ENCODE measurements at regions not wholly inside any gene's neighbourhood (a gene's known extent, or its start where the extent isn't known, plus 50 kb on each side); places are given as distances from the start of the nearest gene placed in this dataset.

GRCh38 chr5:67966712-67967111 is 248.8 kb upstream of the PIK3R1 start:
- WGBS, 2 donors, result 97 to 100% methylated on average over 1 of the region's 1 CpG
- no peaks in the 10 kb centered on the region for H3K36me3 ChIP-seq
- no peak overlapping the region for H3K27ac ChIP-seq
- intact Hi-C loops (cut with DNase I), result no loop called here
- DNase-seq, result no peak
- no peaks in the 10 kb centered on the region for H3K27me3 ChIP-seq
- H3K4me3 ChIP-seq (replicated peaks in 1 of 3), result no peak overlapping the region
- H3K9me3 ChIP-seq, result no peaks in the 10 kb centered on the region
- peaks cover 13 to 26% of the 10 kb centered on the region in 2 donors for H3K4me1 ChIP-seq
- TF ChIP-seq, protein P1, sequence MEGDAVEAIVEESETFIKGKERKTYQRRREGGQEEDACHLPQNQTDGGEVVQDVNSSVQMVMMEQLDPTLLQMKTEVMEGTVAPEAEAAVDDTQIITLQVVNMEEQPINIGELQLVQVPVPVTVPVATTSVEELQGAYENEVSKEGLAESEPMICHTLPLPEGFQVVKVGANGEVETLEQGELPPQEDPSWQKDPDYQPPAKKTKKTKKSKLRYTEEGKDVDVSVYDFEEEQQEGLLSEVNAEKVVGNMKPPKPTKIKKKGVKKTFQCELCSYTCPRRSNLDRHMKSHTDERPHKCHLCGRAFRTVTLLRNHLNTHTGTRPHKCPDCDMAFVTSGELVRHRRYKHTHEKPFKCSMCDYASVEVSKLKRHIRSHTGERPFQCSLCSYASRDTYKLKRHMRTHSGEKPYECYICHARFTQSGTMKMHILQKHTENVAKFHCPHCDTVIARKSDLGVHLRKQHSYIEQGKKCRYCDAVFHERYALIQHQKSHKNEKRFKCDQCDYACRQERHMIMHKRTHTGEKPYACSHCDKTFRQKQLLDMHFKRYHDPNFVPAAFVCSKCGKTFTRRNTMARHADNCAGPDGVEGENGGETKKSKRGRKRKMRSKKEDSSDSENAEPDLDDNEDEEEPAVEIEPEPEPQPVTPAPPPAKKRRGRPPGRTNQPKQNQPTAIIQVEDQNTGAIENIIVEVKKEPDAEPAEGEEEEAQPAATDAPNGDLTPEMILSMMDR (IDR thresholded peaks at IDR 0.05), result no peak
- TF ChIP-seq POLR2A (IDR thresholded peaks at IDR 0.05), result no peak

- no peaks in the 10 kb centered on the region for H3K27me3 ChIP-seq
- H3K27ac ChIP-seq, result peak overlapping the region in 1 of 3 donors; percentile 44
- no peaks in the 10 kb centered on the region for H3K36me3 ChIP-seq
- no peak overlapping the region for H3K4me3 ChIP-seq (replicated peaks in 1 of 3)
- peaks cover 4 to 15% of the 10 kb centered on the region in 2 donors for H3K4me1 ChIP-seq
- intact Hi-C loops (cut with DNase I), result no loop called here
- 35 to 40% methylated on average over 2 of the region's 2 CpGs for WGBS, 2 donors
- H3K9me3 ChIP-seq, result no peaks in the 10 kb centered on the region
- DNase-seq, result no peak
- TF ChIP-seq POLR2A (IDR thresholded peaks at IDR 0.05), result no peak
- TF ChIP-seq, protein P1 (IDR thresholded peaks at IDR 0.05), result no peak
These were observed 250.9 kb upstream of the PIK3R1 start for GRCh38 chr5:67964619-67965018.

- Histone ChIP-seq H3K36me3 (no peaks in the 10 kb centered on the region), H3K4me3 (replicated peaks in 1 of 3) (no peak overlapping the region), H3K27ac (peak overlapping the region in 1 of 3 donors; percentile 44), H3K27me3 (no peaks in the 10 kb centered on the region), H3K4me1 (peaks cover 4 to 15% of the 10 kb centered on the region in 2 donors), H3K9me3 (no peaks in the 10 kb centered on the region)
- intact Hi-C loops (cut with DNase I), result no loop called here
- TF ChIP-seq, protein P1 (IDR thresholded peaks at IDR 0.05), result no peak
- no peak for TF ChIP-seq POLR2A (IDR thresholded peaks at IDR 0.05)
- DNase-seq, result peak; percentile 43 to 52
- WGBS, 2 donors, result 90 to 100% methylated on average over 4 of the region's 4 CpGs
These were observed 251.6 kb upstream of the PIK3R1 start for GRCh38 chr5:67963789-67964519.

GRCh38 chr5:67960939-67961338 is 254.6 kb upstream of the PIK3R1 start:
- no peak overlapping the region for H3K4me3 ChIP-seq (replicated peaks in 1 of 3)
- no peaks in the 10 kb centered on the region for H3K36me3 ChIP-seq
- H3K4me1 ChIP-seq, result peaks cover 4 to 15% of the 10 kb centered on the region in 2 donors
- intact Hi-C loops (cut with DNase I), result no loop called here
- TF ChIP-seq POLR2A (IDR thresholded peaks at IDR 0.05), result no peak
- TF ChIP-seq, protein P1 (IDR thresholded peaks at IDR 0.05), result no peak
- H3K27me3 ChIP-seq, result no peaks in the 10 kb centered on the region
- 65 to 86% methylated on average over 2 of the region's 2 CpGs for WGBS, 2 donors
- H3K27ac ChIP-seq, result no peak overlapping the region
- no peaks in the 10 kb centered on the region for H3K9me3 ChIP-seq
- no peak for DNase-seq

GRCh38 chr5:67957374-67957773 is 258.2 kb upstream of the PIK3R1 start:
- 79 to 85% methylated on average over 6 of the region's 6 CpGs for WGBS, 2 donors
- no peak overlapping the region for H3K27ac ChIP-seq
- DNase-seq, result no peak
- no peaks in the 10 kb centered on the region for H3K4me1 ChIP-seq
- no peaks in the 10 kb centered on the region for H3K36me3 ChIP-seq
- no peaks in the 10 kb centered on the region for H3K27me3 ChIP-seq
- TF ChIP-seq POLR2A (IDR thresholded peaks at IDR 0.05), result no peak
- TF ChIP-seq, protein P1 (IDR thresholded peaks at IDR 0.05), result no peak
- intact Hi-C loops (cut with DNase I), result no loop called here
- H3K9me3 ChIP-seq, result no peaks in the 10 kb centered on the region
- no peak overlapping the region for H3K4me3 ChIP-seq (replicated peaks in 1 of 3)
